ENCODE measurements at regions not wholly inside any gene's neighbourhood (a gene's known extent, or its start where the extent isn't known, plus 50 kb on each side); places are given as distances from the start of the nearest gene placed in this dataset.
"Not testable (repeated sequence)": the region's sequence is repeated elsewhere in the genome, so short reads cannot be mapped to it uniquely, and the experiment has no call there.

DNA sequence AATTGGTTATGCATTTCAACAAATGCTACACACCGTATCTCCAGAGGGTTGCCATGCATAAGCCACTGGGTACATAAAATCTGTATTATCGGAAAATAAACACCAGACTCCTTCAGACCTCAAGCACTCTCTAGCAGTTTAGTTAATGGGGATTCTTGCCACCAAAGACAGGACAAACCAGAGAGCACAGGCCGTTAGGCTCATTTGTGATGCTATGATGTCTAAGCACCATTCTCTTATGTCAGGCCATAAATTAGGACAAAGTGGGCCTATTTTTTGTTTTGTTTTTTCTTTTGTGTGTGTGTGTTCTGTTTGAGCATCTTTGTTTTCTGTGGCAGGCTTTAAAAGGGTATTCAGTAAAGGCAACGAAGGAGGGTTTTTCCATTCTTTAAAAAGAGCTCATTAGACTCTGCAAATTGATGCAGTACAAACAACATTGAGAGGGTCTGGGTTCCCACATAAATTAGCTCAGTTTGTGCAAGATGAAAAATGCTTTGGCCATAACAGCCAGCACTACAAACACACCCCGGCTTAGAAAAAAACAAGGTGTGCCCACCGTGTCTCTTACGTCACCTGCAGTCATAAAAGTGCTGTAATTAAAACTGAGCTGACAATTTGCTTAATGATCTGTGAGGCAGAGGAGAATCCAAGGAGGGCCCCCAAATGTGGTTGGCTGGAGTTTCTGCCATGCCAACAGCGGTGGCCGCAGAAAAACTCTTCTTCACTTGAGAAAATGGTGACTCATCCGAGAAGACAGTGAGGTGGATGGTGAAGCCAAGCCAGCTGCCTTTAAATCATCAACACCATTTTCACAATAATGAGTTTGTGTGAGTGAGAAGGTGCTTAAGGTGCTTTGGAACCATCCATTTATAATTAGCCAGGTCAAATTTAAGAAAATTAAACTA, 297.9 kb downstream of the GATA3 start:
- Histone ChIP-seq H3K4me1 (ENCODE audit: control insufficient read depth, insufficient read depth, low read length) (peaks cover 3% of the 10 kb centered on the region), H3K4me3 (ENCODE audit: low read depth, low read length) (no peak overlapping the region), H3K9me3 (ENCODE audit: control insufficient read depth, insufficient read depth, low read length) (no peaks in the 10 kb centered on the region), H3K36me3 (ENCODE audit: control insufficient read depth, insufficient read depth, low read length) (no peaks in the 10 kb centered on the region), H3K27ac (ENCODE audit: low read depth, low read length) (no peak overlapping the region), H3K27me3 (ENCODE audit: control insufficient read depth, insufficient read depth, low read length) (no peaks in the 10 kb centered on the region)
- 54% methylated on average over 2 of the region's 10 CpGs for WGBS (ENCODE audit: insufficient coverage)
- peak in 2 of 6 donors; percentile 6 to 18 for DNase-seq (ENCODE audit: low read depth in 4 of 6, low spot score in 6 of 6)

DNA sequence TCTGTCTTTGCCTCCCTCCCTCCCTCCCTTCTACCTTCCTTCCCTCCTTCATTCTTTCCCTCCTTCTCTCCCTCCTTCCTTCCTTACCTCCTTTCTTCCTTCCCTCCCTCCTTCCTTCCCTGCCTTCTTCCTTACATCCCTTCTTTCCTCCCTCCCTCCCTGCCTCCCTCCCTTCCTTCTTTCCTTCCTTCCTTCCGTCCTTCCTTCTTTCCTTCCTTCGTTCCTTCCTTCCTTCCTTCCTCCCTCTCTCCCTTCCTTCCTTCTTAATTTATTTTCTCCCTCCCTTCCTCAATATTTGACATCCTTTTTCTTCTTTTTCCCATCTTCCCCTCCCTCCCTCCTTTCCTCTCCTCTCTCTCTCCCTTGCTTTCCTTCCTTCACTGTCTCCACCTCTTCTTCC, 301.8 kb downstream of the GATA3 start:
- Histone ChIP-seq H3K9me3 (ENCODE audit: control insufficient read depth, insufficient read depth, low read length) (no peaks in the 10 kb centered on the region), H3K27me3 (ENCODE audit: control insufficient read depth, insufficient read depth, low read length) (no peaks in the 10 kb centered on the region), H3K4me1 (ENCODE audit: control insufficient read depth, insufficient read depth, low read length) (peaks cover 3% of the 10 kb centered on the region), H3K27ac (ENCODE audit: low read depth, low read length) (no peak overlapping the region), H3K36me3 (ENCODE audit: control insufficient read depth, insufficient read depth, low read length) (no peaks in the 10 kb centered on the region), H3K4me3 (ENCODE audit: low read depth, low read length) (no peak overlapping the region)
- DNase-seq (ENCODE audit: low read depth in 4 of 6, low spot score in 6 of 6), result no peak
- 91% methylated on average over 2 of the region's 2 CpGs for WGBS (ENCODE audit: insufficient coverage)

GRCh38 chr10:8359467-8359866, 305.0 kb downstream of the GATA3 start:
- H3K4me1 ChIP-seq (ENCODE audit: control insufficient read depth, insufficient read depth, low read length), result no peaks in the 10 kb centered on the region

DNA sequence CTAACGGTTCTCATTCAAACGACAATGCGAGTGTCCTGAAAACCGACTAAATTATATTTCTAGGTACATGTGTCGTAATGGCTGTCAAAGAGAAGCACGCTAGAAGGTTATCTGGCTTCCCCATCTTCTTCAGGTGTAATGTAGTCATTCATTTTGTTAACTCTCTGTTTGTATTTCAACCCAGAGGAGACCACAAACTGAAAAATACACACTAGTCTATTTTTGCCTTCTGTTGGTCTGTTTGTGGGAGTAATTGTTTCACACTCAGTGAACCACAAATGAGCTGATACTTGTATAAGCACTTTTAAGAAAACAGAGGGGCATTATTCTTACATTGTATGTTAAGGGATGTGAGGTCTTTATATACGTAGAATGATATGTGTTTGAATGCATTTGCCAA, 305.9 kb downstream of the GATA3 start:
- no peak overlapping the region for H3K27ac ChIP-seq (ENCODE audit: low read depth, low read length)
- no peaks in the 10 kb centered on the region for H3K36me3 ChIP-seq (ENCODE audit: control insufficient read depth, insufficient read depth, low read length)
- H3K9me3 ChIP-seq (ENCODE audit: control insufficient read depth, insufficient read depth, low read length), result no peaks in the 10 kb centered on the region
- no peak overlapping the region for H3K4me3 ChIP-seq (ENCODE audit: low read depth, low read length)
- WGBS (ENCODE audit: insufficient coverage), result 80% methylated on average over 4 of the region's 7 CpGs
- H3K4me1 ChIP-seq (ENCODE audit: control insufficient read depth, insufficient read depth, low read length), result no peaks in the 10 kb centered on the region
- H3K27me3 ChIP-seq (ENCODE audit: control insufficient read depth, insufficient read depth, low read length), result no peaks in the 10 kb centered on the region
- no peak for DNase-seq (ENCODE audit: low read depth in 4 of 6, low spot score in 6 of 6)

More at GRCh38 chr10:8359467-8359866, 305.0 kb downstream of the GATA3 start:
- H3K36me3 ChIP-seq (ENCODE audit: control insufficient read depth, insufficient read depth, low read length), result no peaks in the 10 kb centered on the region
- no peak overlapping the region for H3K4me3 ChIP-seq (ENCODE audit: low read depth, low read length)
- no peak for DNase-seq (ENCODE audit: low read depth in 4 of 6, low spot score in 6 of 6)
- H3K9me3 ChIP-seq (ENCODE audit: control insufficient read depth, insufficient read depth, low read length), result no peaks in the 10 kb centered on the region
- no peaks in the 10 kb centered on the region for H3K27me3 ChIP-seq (ENCODE audit: control insufficient read depth, insufficient read depth, low read length)
- H3K27ac ChIP-seq (ENCODE audit: low read depth, low read length), result no peak overlapping the region
- no CpG with 5 or more reads among the region's 5 CpGs for WGBS (ENCODE audit: insufficient coverage)

GRCh38 chr10:8360814-8361509, 306.5 kb downstream of the GATA3 start:
- DNase-seq (ENCODE audit: low read depth in 4 of 6, low spot score in 6 of 6), result no peak
- Histone ChIP-seq H3K9me3 (ENCODE audit: control insufficient read depth, insufficient read depth, low read length) (no peaks in the 10 kb centered on the region), H3K27ac (ENCODE audit: low read depth, low read length) (no peak overlapping the region), H3K36me3 (ENCODE audit: control insufficient read depth, insufficient read depth, low read length) (no peaks in the 10 kb centered on the region), H3K27me3 (ENCODE audit: control insufficient read depth, insufficient read depth, low read length) (no peaks in the 10 kb centered on the region), H3K4me3 (ENCODE audit: low read depth, low read length) (no peak overlapping the region), H3K4me1 (ENCODE audit: control insufficient read depth, insufficient read depth, low read length) (no peaks in the 10 kb centered on the region)
- WGBS (ENCODE audit: insufficient coverage), result 92% methylated on average over 2 of the region's 2 CpGs

GRCh38 chr10:8361510-8361844, 307.0 kb downstream of the GATA3 start:
- H3K4me1 ChIP-seq (ENCODE audit: control insufficient read depth, insufficient read depth, low read length), result no peaks in the 10 kb centered on the region
- H3K9me3 ChIP-seq (ENCODE audit: control insufficient read depth, insufficient read depth, low read length), result no peaks in the 10 kb centered on the region
- no peaks in the 10 kb centered on the region for H3K36me3 ChIP-seq (ENCODE audit: control insufficient read depth, insufficient read depth, low read length)
- WGBS (ENCODE audit: insufficient coverage), result 86% methylated on average over 1 of the region's 2 CpGs
- H3K27ac ChIP-seq (ENCODE audit: low read depth, low read length), result no peak overlapping the region
- no peaks in the 10 kb centered on the region for H3K27me3 ChIP-seq (ENCODE audit: control insufficient read depth, insufficient read depth, low read length)
- H3K4me3 ChIP-seq (ENCODE audit: low read depth, low read length), result no peak overlapping the region
- DNase-seq (ENCODE audit: low read depth in 4 of 6, low spot score in 6 of 6), result no peak

- Histone ChIP-seq H3K27ac (ENCODE audit: low read depth, low read length) (no peak overlapping the region), H3K4me1 (ENCODE audit: control insufficient read depth, insufficient read depth, low read length) (no peaks in the 10 kb centered on the region), H3K4me3 (ENCODE audit: low read depth, low read length) (no peak overlapping the region), H3K36me3 (ENCODE audit: control insufficient read depth, insufficient read depth, low read length) (no peaks in the 10 kb centered on the region), H3K27me3 (ENCODE audit: control insufficient read depth, insufficient read depth, low read length) (no peaks in the 10 kb centered on the region), H3K9me3 (ENCODE audit: control insufficient read depth, insufficient read depth, low read length) (no peaks in the 10 kb centered on the region)
- no peak for DNase-seq (ENCODE audit: low read depth in 4 of 6, low spot score in 6 of 6)
- 89% methylated on average over 9 of the region's 19 CpGs for WGBS (ENCODE audit: insufficient coverage)
Observed at GRCh38 chr10:8365935-8366911, 311.7 kb downstream of the GATA3 start.

DNA sequence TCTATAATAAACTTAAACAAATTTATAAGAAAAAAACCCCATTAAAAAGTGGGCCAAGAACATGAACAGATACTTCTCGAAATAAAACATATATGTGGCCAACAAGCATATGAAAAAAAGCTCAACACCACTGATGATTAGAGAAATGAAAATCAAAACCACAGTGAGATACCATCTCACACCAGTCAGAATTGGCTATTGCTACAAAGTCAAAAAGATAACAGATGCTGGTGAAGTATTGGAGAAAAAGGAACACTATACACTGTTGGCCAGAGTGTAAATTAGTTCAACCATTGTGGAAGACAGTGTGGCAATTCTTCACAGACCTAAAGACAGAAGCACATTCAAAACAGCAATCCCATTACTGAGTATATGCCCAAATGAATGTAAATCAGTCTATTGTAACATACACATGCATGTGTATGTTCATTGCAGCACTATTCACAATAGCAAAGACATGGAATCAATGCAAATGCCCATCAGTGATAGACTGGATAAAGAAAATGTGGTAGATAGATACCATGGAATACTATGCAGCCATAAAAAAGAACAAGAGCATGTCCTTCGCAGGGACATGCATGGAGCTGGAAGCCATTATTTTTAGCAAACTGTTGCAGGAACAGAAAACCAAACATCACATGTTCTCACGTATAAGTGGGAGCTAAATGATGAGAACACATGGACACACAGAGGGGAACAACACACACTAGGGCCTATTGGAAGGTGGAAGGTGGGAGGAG, 313.4 kb downstream of the GATA3 start:
- not testable (repeated sequence) for DNase-seq (ENCODE audit: low read depth in 4 of 6, low spot score in 6 of 6); H3K4me1 ChIP-seq (ENCODE audit: control insufficient read depth, insufficient read depth, low read length); H3K36me3 ChIP-seq (ENCODE audit: control insufficient read depth, insufficient read depth, low read length); H3K27ac ChIP-seq (ENCODE audit: low read depth, low read length); H3K27me3 ChIP-seq (ENCODE audit: control insufficient read depth, insufficient read depth, low read length); H3K9me3 ChIP-seq (ENCODE audit: control insufficient read depth, insufficient read depth, low read length); H3K4me3 ChIP-seq (ENCODE audit: low read depth, low read length)
- 100% methylated on average over 1 of the region's 3 CpGs for WGBS (ENCODE audit: insufficient coverage)

DNA sequence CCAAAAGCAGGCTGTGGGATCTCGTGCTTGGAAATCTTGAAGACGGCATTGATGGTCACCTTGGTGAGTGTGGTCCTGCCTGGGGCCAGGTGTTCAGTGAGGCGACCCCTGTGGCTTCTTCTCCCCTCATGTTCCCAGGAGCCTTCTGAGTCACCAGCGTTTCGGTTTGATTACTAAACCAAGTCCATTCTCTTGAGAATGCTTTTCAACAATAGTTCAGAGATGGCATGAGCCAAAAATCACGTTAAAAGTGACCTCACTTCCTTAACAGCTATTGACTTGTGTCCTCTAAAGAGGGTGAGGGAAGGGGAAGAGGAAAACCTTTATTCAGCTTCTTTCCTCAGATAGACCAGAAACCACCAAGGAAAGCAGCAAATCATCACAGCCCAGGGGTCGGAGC, 315.2 kb downstream of the GATA3 start:
- no peak overlapping the region for H3K4me3 ChIP-seq (ENCODE audit: low read depth, low read length)
- no peak overlapping the region for H3K27ac ChIP-seq (ENCODE audit: low read depth, low read length)
- no peaks in the 10 kb centered on the region for H3K27me3 ChIP-seq (ENCODE audit: control insufficient read depth, insufficient read depth, low read length)
- no peaks in the 10 kb centered on the region for H3K9me3 ChIP-seq (ENCODE audit: control insufficient read depth, insufficient read depth, low read length)
- WGBS (ENCODE audit: insufficient coverage), result 88% methylated on average over 5 of the region's 7 CpGs
- no peak for DNase-seq (ENCODE audit: low read depth in 4 of 6, low spot score in 6 of 6)
- H3K36me3 ChIP-seq (ENCODE audit: control insufficient read depth, insufficient read depth, low read length), result no peaks in the 10 kb centered on the region
- H3K4me1 ChIP-seq (ENCODE audit: control insufficient read depth, insufficient read depth, low read length), result no peaks in the 10 kb centered on the region
